PC-3 (cell line): ENCODE measurements at regions not wholly inside any gene's neighbourhood (a gene's known extent, or its start where the extent isn't known, plus 50 kb on each side); places are given as distances from the start of the nearest gene placed in this dataset.

Experiments
- EZH2 ChIP-seq: fragments of 300-600 bp; sonication (generic); IDR thresholded peaks from one replicate; pipeline ENCODE4 v1.6.1; 2017; ENCODE audit warnings: antibody characterized with exemption, mild to moderate bottlenecking, low read length; ENCODE audit not compliant: unreplicated experiment
- EZH2phosphoT487 ChIP-seq: fragments of 300-600 bp; sonication (generic); IDR thresholded peaks from 2 replicates; pipeline ENCODE4 v1.6.1; 2018; ENCODE audit warnings: mild to moderate bottlenecking, antibody characterized with exemption, low read length, borderline replicate concordance
- TF ChIP-seq, protein P1 (sequence below): fragments of 300-600 bp; sonication (generic); conservative IDR thresholded peaks from 2 replicates; pipeline ENCODE4 v1.5.1; 2017; ENCODE audit warnings: antibody characterized with exemption, low read depth, mild to moderate bottlenecking, low read length

GRCh38 chr18:27769152-27769551 is 407.8 kb downstream of the CDH2 start:
- TF ChIP-seq, protein P1, sequence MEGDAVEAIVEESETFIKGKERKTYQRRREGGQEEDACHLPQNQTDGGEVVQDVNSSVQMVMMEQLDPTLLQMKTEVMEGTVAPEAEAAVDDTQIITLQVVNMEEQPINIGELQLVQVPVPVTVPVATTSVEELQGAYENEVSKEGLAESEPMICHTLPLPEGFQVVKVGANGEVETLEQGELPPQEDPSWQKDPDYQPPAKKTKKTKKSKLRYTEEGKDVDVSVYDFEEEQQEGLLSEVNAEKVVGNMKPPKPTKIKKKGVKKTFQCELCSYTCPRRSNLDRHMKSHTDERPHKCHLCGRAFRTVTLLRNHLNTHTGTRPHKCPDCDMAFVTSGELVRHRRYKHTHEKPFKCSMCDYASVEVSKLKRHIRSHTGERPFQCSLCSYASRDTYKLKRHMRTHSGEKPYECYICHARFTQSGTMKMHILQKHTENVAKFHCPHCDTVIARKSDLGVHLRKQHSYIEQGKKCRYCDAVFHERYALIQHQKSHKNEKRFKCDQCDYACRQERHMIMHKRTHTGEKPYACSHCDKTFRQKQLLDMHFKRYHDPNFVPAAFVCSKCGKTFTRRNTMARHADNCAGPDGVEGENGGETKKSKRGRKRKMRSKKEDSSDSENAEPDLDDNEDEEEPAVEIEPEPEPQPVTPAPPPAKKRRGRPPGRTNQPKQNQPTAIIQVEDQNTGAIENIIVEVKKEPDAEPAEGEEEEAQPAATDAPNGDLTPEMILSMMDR, result no peak
- no peak for TF ChIP-seq EZH2
- no peak for TF ChIP-seq EZH2phosphoT487
